ENCODE measurements at regions not wholly inside any gene's neighbourhood (a gene's known extent, or its start where the extent isn't known, plus 50 kb on each side); places are given as distances from the start of the nearest gene placed in this dataset.

GRCh38 chr1:175889848-175890247 is 146.5 kb upstream of the TNR start:
- H3K4me1 ChIP-seq (ENCODE audit: control insufficient read depth in 1 of 2, insufficient read depth in 2 of 2, low read length in 2 of 2): no peaks in the 10 kb centered on the region; a peak in 1 of 4 replicates
- H3K79me2 ChIP-seq (ENCODE audit: insufficient read depth, low read length): no peaks in the 10 kb centered on the region
- H3K4me2 ChIP-seq (ENCODE audit: low read length): no peak overlapping the region
- no peaks in the 10 kb centered on the region for H4K20me1 ChIP-seq (ENCODE audit: insufficient read depth)
- H3K27me3 ChIP-seq (ENCODE audit: insufficient read depth, low read length): no peaks in the 10 kb centered on the region
- no peaks in the 10 kb centered on the region for H3K9me2 ChIP-seq (ENCODE audit: insufficient read depth)
- H3K4me3 ChIP-seq (replicated peaks in 1 of 2; ENCODE audit: low read depth in 1 of 2, low read length in 2 of 2): no peak overlapping the region
- RAD21 ChIA-PET (ENCODE audit: low non-redundant PET in 1 of 2, low total read pairs in 2 of 2, uncharacterized antibody in 2 of 2, unreplicated experiment in 2 of 2): no interaction called here
- no peak for DNase-seq (ENCODE audit: low read depth, low spot score)
- no TSS peak for BruUV-seq (replicated peaks)
- CTCF ChIA-PET: no interaction called here
- H3K9me3 ChIP-seq (ENCODE audit: control insufficient read depth in 1 of 2, insufficient read depth in 1 of 2, low read depth in 1 of 2, low read length in 2 of 2): no peaks in the 10 kb centered on the region
- intact Hi-C loops (cut with micrococcal nuclease): no loop called here
- no peak for TF ChIP-seq SIN3A (IDR thresholded peaks at IDR 0.05; ENCODE audit: low read depth)
- TF ChIP-seq POLR2AphosphoS5 (IDR thresholded peaks at IDR 0.05; ENCODE audit: low read depth, low read length): no peak
- no peak for TF ChIP-seq EGR1 (IDR thresholded peaks at IDR 0.05; ENCODE audit: low read depth)
- no peak for TF ChIP-seq REST (IDR thresholded peaks at IDR 0.05; ENCODE audit: low read depth)
- no peak for TF ChIP-seq MAX (IDR thresholded peaks at IDR 0.05)
- TF ChIP-seq ATF3 (IDR thresholded peaks at IDR 0.05): no peak
- no peak for TF ChIP-seq YY1 (IDR thresholded peaks at IDR 0.05; ENCODE audit: extremely low read depth, insufficient replicate concordance, low read depth, low read length)
- no peak for TF ChIP-seq ZNF274 (IDR thresholded peaks at IDR 0.05; ENCODE audit: low read depth, low read length)
- ATAC-seq: no peak
- no peak overlapping the region for H2AFZ ChIP-seq (ENCODE audit: low read depth, low read length, poor library complexity, severe bottlenecking)
- no peak overlapping the region for H3K9ac ChIP-seq (ENCODE audit: low read length)
- no peak overlapping the region for H3K27ac ChIP-seq (ENCODE audit: low read depth, low read length)
- POLR2A ChIA-PET: no interaction called here
- no peaks in the 10 kb centered on the region for H3K36me3 ChIP-seq (ENCODE audit: control insufficient read depth in 1 of 2, insufficient read depth in 2 of 2, low read length in 2 of 2)
